ENCODE measurements at regions not wholly inside any gene's neighbourhood (a gene's known extent, or its start where the extent isn't known, plus 50 kb on each side); places are given as distances from the start of the nearest gene placed in this dataset.

DNA sequence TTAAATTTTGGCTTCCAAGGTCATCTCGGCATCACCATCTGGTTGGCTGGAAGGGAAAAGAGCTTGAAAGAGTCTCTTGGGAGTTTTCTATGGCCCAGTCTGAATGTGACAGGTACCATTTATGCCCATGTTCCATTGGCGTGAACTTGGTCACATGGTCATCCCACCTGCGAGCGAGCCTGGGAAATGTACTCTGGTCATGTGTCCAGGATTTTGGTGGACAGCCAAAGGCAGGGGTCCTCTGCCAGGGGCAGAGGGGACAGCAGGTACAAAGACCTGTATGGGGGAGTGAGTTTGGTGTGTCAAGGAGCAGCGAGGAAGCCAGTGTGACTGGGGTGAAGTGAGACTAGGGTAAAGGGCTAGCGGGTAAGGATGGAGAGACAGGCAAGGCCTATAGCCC, 112.6 kb downstream of the CDC5L start:
- DNase-seq (ENCODE audit: low spot score in 2 of 2) = no peak
- no peak for FAIRE-seq

DNA sequence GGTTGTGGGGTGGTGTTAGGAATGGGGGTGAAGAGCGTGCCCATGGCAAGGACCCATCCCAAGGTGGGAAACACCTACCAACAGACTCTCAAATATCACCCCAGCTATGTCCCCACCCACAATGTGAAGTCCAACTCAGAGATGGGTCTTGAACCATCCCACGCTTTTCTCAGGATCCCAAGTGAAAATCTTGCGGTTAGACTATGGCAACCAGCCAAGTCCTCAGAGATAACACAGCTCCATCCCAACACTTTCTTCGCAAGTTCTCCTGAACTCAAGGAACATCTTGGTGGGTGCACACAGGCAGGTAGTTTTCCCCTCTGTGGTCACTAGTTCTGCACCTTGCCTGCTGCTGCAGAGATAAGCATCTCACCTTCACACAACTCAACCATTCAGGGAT, 116.0 kb downstream of the CDC5L start:
- FAIRE-seq = no peak

DNA sequence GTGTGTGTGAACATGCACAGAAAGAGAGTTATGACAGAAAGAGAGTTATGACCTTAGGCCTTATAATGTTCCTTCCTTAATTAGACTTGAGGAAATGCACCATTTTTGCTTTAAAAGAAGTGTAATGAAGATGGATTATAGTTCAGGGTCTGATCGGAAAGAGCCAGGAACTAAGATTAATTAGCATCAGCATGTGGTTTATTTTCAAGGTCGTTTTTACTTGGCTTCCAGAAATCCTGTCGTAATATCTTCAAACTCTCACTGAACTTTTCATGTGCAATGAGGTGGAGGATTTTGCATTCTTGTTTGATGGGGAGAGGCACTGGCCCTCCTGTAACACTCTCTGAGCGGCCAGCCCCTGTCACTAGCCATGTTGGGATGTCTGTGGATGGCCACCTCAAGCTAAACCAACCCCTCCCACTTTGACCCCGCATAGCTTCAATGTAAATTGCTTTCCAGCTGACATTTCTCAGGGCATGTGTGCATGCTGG, 116.8 kb downstream of the CDC5L start:
- DNase-seq (ENCODE audit: low spot score in 2 of 2) (no peak), FAIRE-seq (no peak)

More for the DNA sequence above, 116.0 kb downstream of the CDC5L start:
- no peak for DNase-seq (ENCODE audit: low spot score in 2 of 2)

DNA sequence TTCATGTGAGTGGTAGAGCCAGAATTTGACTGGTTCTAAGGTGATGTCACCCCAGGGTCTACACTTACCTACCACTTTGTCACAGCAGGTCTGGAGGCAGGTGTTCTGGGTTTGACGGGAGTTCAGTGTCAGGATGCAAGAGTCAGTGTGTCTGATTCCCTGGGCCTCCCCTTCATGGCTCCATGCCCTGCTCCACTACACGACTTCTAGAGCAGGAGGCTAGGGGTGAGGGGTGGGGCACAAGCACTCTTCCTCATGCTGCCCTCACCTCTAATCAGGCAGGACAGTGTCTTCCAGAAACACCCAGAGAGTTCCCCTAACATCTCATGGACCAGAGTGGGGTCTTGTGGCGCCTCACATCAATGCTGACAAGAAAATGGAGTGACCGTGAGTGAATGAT, 118.2 kb downstream of the CDC5L start:
- DNase-seq (ENCODE audit: low spot score in 2 of 2) = no peak
- no peak for FAIRE-seq

DNA sequence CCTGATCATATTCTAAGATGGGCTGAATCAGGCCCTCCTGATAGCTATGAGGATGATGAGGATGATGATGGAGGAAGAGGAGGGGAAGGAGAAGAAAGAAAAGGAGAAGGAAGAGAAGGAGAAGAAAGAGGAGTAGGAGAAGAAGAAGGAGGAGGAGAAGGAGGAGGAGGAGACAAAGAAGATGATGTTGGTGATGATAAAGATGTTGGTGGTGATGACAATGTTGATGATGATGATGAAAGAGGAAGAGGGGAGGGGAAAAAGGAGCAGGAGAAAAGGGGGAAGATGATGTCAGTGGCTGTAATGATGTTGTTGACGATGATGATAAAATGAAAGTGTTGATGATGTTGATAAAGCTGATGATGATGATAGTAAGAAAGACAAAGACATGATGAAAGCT, 119.5 kb downstream of the CDC5L start:
- DNase-seq (ENCODE audit: low spot score in 2 of 2) (no peak), FAIRE-seq (no peak)

DNA sequence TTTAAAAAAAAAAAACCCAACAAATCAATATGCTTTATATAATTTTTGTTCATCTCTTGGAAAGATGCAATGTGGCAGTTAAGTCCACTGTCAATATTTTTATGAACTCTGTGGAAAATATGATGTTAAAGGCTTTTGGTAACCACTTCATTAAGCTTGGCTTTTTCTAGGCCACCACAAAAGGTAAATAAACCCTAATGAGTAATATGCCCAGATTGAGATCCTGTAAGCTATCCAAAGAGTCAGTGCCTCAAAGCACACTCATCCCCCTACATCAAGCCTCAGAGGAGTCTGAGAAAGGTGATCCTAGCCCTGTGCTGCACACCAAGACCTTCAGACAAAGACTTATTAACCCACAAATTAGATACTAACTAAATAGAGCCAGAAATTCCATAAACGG, 121.1 kb downstream of the CDC5L start:
- FAIRE-seq = no peak
- DNase-seq (ENCODE audit: low spot score in 2 of 2) = no peak

DNA sequence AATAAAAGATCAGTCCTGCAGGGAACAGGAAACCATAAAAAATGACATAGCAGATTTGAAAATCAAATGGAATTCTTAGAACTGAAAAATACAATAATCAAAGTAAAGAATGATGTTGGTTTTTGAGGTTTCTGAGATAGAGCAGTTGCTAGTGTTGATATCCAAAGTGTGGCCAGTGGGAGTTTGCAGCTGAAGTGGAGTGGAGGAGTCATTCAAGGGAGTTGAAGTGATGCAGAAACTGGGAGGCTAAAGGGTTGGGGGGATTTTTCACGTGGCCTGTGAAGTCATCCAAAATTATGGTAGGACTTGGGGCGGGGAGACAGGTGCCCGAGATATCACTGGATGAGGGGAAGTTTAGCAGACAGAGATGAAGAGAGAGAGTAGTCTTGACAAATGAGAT, 123.6 kb downstream of the CDC5L start:
- DNase-seq (ENCODE audit: low spot score in 2 of 2) = no peak
- no peak for FAIRE-seq

DNA sequence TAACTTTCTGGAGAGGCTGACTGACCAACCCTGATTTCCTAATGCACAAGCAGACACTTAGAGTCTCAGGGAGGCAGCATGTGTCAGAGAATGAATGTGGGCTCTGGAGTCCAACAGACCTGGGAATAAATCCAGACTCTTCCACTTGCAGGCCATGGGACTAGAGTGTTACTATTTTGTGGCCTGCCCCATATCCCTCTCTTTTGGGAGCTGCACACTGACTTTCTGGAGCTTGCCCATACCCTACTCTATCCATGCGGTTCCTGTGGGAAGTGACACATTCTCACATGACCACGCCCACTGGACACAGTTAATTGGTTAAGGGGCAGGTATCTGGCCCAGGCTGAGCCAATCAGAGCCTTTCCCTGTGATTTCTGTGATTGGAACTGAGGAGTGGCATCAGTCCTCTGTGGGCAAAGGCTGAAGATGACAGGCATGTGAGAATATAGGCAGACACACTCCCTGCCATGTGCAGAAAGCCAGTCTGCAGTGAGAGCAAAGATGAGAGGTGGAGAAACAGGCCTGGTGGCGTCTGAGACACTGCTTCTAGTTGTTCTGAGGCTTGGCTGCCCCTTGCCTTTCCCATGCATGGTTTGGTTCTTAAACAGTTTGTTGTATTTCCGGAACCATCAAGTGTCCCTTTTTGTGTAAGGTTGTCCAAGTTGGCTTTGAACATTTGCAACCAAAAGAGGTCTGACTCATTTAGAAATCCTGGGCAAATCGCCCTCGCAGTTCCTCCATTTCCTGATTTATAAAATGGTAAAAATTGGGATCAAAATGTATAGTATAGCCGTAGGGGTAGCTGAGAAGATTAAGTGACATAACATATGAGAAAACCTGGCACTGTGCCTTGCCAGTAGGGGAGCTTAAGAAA, 125.6 kb downstream of the CDC5L start:
- DNase-seq (ENCODE audit: low spot score in 2 of 2) (no peak), FAIRE-seq (no peak)

DNA sequence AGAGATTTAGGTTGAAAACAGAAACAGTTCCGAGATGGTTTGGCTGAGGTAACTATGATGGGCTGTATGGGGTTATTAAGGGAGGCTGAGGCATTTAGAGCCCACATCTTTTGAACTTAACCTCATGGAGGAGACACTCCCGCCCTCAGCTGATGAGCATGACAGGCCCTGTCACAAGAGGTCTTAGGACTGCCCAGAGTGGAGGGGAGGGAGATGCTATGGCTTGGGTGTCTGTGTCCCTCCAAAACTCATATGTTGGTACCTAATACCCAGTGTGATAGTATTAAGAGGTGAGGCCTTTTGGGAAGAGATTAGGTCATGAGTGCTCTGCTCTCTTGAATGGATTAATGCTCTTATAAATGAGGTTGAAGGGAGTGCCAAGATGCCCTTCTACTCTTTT, 126.6 kb downstream of the CDC5L start:
- FAIRE-seq (no peak), DNase-seq (ENCODE audit: low spot score in 2 of 2) (no peak)

DNA sequence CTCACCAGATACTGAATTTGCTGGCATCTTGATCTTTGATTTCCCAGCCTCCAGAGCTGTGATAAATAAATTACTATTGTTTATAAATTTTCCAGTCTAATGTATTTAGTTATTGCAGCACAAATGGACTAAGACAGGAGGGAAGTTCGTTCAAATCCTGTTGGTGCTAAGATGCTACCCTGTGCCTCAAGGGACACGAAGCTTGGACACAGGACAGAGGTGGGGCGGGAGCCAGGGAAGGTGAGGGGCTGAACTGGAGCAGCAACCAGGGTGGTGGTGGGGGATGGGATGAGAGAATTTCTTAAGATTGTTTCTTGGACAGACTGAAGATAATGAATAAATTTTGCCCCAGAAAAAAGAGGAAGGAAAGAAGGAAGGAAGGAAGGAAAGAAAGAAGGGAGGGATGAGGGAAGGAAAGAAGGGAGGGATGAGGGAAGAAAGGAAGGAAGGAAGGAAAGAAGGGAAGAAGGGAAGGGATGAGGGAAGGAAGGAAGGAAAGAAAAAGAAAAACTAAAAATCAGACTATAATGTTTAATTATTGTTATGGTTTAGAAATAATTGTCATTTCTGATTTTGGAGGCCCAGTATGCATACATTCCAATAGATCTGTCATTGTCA, 127.2 kb downstream of the CDC5L start:
- FAIRE-seq = no peak

DNA sequence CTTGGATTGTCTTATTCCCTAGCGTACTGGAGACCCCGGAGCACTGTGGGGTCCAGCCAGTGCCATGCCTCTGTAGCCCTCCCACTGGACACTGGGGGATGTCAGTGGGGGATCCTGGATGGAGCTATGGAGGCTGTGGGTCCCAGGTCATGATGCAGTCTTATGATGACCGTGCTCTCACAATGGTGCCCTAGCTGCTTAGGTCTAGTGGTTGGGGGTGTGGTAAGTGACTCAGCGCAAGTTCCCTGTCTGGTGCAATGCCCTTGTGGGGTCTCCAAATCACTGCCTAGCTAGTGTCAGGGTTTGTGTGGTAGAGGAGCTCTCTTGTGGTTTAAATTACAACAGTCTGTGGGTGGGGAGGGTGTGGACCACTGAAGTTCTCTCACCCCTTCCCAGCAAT, 135.4 kb downstream of the CDC5L start:
- no peak for DNase-seq (ENCODE audit: low spot score in 2 of 2)
- FAIRE-seq = no peak

More for the DNA sequence above, 127.2 kb downstream of the CDC5L start:
- no peak for DNase-seq (ENCODE audit: low spot score in 2 of 2)

DNA sequence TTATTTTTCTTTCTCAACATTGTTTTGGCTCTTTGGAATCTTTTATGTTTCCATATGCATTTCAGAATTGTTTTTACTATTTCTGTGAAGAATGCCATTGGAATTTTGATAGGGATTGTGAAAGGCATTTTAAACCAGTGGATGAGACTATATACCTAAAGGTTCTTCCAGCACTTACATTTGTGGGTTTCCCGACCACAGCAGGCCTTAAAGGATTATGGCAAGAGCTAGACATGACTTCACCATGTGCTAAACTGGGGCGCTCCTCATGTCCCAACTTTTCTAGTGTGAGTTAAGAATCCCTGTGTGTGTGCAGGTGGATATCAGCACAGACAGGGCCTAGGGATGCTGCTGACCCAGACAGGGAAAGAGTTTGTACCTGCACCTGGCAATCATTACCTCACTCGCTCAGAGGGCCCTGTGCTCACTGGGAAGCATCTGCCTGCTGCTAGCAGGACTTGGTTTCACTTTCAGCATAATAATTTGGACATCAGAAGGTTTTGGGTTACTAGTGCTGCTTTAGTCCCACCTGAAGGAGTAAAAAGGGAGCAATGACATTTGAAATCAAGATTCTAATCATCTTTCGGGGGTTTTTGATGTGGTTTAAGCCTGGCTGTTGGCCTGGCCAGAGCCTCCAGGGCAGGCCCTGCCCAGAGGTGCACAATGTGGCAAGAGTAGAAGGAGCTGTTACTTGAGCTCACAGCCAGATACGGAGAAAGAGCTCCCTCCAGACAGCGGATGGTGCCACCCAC, 137.1 kb downstream of the CDC5L start:
- DNase-seq (ENCODE audit: low spot score in 2 of 2) (no peak), FAIRE-seq (no peak)

DNA sequence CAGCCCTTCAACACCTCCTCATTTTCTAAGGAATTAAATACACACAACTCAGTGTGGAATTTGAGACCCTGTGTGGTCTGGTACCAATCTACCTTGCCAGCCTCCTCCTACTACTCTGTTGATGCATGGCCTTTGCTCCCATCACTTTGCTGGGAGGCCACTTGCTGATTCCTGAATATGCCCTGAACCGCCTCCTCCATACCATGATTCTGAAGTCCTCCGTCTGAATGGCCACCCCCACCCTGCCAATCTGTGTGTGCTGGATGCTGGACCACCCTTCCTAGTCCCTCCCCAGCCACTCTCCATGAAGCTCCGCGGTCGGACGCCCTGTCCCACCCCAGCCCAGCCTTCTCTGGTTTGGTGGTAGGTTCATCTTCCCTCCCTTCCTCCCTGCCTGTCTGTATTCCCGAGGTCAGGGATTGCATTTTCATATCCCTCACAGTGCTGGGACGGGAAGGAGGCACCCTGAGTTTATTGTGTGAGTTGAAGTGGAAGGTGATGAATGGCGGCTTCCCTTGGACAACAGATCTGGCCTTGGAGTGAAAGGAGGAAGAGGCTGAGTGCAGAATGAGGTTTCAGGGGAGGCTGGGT, 138.3 kb downstream of the CDC5L start:
- no peak for DNase-seq (ENCODE audit: low spot score in 2 of 2)
- FAIRE-seq = no peak

DNA sequence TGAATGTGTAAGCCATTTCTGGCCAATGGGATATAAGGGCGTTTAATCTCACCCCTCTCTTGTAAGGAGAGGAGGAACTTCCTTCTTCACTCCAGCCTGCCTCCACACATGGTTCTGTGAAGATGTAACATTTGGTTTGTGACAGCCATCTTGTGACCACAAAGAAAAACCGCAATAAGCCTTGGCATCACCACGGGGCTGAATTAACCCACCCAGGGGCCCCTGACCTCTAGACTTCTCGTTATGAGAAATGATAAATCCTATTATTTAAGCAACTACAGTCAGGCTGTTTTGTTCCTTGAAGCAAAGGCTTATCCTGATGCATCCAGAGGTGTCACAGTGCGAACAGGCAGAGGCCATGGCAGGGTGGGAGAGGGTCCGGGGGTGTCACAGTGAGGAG, 139.7 kb downstream of the CDC5L start:
- DNase-seq (ENCODE audit: low spot score in 2 of 2) (no peak), FAIRE-seq (no peak)

DNA sequence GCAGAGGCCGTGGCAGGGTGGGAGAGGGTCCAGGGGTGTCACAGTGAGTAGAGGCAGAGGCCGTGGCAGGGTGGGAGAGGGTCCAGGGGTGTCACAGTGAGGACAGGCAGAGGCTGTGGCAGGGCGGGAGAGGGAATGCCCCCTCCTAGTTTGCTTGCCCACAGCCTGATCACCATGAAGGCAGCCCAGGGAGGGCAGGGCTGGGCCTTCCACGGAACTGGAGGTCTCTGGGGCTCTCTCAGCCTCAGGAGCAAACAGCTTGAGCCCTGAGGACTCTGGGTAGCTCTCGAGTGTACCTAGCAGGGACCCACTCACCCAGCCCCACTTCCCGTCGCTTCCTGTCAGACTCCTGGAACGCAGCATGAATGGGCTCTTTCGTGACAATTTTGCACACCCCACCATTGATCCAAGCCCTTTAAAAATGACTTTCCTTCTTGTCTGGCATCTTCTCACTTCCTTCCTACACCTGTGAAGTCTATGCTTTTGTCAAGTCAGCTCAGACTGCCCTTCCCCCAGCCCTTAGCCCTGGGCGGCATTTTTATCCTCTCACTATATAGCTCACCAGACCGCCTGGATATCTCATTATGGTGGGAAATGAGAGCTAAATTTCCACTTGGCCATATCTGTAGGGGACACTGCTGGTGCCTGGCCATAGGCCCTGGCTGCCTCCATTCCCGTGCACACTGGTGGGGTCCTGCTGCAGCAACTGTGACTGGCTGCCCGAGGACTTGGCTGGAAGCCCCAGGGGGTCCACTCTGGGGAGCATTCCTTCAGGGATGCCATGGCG, 140.3 kb downstream of the CDC5L start:
- FAIRE-seq = no peak
- DNase-seq (ENCODE audit: low spot score in 2 of 2) = no peak

DNA sequence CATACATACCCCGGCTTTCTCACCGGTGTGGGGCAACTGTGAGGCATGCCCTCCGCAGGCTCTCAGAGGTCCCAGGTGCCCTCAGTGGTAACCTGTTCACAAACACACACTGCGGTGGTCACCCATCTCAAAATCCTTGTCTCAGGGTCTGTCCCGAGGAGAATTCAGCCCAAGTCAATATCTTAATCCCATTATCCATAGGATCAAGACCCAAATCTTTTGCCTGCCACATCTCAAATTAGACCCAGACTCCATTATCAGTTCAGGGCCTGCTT, 140.8 kb downstream of the CDC5L start:
- FAIRE-seq = no peak

DNA sequence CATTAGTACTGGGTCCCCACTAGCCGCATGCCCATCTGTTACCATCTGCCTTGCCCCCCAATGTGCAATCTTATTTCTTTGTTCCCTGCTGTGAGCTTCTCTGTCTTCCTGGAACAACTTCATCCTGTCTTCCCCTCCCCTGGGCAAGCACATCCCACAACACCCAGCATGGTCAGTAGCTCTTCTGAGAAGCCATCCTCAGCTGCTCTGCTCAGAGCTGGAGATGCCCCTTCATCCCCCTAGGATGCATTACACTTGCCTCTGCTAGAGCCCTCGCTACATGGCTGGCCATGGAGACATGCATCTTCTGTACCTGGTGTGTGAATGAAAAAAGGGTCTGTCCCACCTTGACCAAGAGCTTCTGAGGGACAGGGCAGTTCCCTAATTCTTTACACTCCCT, 141.2 kb downstream of the CDC5L start:
- DNase-seq (ENCODE audit: low spot score in 2 of 2) (no peak), FAIRE-seq (no peak)

More for the DNA sequence above, 140.8 kb downstream of the CDC5L start:
- no peak for DNase-seq (ENCODE audit: low spot score in 2 of 2)

DNA sequence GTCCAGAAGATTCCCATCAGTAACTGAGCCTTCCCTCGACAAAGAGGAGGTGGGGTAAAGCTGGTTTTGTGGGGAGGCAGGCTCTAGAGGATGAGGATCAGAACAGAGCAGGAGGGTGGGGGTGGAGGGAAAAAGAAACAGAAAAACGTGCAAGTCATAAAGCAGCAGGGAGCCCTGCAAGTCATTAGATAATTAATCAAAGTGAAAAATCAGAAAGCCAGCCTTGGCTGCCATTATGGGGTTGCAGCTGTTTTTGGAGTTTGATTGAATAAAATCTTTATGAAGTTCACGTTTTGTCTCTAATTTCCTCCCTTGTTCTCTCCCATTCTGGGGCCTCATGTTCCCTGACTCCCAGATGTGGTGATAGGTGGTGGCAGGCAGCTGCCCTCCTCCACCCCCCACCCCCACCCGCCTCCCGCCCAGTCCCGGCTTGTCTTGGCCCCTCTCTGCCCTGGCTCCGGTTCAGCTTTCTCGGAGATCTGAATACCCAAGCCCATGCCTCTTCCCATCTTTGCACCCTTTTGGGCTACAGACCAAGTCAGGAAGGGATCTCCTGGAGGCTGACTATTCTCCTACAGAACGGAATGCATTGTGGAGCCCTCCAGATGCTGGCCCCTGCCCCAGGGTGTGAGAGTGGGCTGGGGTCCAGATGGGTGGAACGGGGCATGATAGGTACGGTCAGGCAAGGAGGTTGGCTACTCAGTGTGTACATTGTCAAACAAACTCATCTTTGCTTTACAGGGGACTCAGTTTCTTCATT, 141.8 kb downstream of the CDC5L start:
- FAIRE-seq (no peak), DNase-seq (ENCODE audit: low spot score in 2 of 2) (no peak)

DNA sequence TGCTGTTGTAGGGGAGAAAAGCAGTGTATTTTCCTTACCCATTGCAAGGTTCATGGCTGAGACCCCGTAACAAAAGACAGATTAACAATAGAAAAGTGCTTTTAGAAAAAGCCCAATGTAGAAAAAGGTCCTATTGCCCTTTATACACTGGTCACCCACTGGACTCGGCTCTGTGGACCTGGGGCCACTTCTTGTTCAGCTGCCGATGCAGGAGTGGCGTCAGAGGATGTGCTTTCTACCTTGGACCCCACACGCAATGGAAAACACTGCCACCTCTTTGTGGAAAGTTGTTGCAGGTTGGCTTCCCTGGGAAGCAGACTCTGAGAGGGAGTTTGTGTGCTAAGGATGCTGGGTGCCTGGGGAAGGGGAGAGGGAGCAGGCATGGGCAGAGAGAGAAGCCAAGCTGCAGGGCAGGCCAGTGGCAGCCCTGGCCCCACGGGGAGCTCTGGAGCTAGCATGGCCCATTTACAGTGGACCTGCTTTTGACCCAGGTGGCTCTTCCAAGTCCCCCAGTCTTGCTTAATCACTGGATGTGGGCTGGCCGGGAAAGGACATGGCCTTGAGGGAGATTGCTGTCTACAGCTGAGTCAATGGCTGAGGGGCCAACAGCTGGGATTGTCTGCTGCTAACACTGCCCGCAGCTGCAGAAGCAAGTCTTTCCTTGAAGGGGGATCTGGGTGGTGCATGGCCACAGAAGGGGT, 142.9 kb downstream of the CDC5L start:
- DNase-seq (ENCODE audit: low spot score in 2 of 2) = no peak
- FAIRE-seq = no peak

Measured in frontal cortex (tissue), 3 donors.